ENCODE measurements at regions not wholly inside any gene's neighbourhood (a gene's known extent, or its start where the extent isn't known, plus 50 kb on each side); places are given as distances from the start of the nearest gene placed in this dataset.

DNA sequence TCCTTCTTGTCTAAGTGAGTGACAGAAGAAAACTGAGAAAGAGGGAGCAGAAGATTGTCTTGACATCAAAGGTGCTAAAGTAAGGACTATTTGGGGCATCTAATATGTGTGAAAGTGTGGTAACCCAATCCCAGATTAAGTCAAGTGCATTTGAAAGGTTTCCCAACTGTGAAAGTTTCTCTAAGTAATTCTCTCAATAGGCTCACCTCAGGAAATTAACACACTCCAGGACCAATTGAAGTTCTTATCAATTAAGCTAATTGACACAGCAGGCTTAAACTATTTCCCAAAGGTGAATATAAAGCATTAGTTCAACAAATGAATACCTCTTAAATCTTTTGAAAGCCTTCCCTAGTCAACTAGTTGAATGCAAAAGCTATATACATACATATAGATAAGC, 212.8 kb upstream of the FUT9 start:
- in situ Hi-C loops (cut with MboI; ENCODE audit: low pct_unique_long_range_greater_than_20kb, low sequenced_read_pairs, unreplicated experiment) = no loop called here
- TF ChIP-seq, protein P1, sequence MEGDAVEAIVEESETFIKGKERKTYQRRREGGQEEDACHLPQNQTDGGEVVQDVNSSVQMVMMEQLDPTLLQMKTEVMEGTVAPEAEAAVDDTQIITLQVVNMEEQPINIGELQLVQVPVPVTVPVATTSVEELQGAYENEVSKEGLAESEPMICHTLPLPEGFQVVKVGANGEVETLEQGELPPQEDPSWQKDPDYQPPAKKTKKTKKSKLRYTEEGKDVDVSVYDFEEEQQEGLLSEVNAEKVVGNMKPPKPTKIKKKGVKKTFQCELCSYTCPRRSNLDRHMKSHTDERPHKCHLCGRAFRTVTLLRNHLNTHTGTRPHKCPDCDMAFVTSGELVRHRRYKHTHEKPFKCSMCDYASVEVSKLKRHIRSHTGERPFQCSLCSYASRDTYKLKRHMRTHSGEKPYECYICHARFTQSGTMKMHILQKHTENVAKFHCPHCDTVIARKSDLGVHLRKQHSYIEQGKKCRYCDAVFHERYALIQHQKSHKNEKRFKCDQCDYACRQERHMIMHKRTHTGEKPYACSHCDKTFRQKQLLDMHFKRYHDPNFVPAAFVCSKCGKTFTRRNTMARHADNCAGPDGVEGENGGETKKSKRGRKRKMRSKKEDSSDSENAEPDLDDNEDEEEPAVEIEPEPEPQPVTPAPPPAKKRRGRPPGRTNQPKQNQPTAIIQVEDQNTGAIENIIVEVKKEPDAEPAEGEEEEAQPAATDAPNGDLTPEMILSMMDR (IDR thresholded peaks at IDR 0.05; ENCODE audit: extremely low read depth, insufficient read depth, missing control alignments) = no peak
- DNase-seq (ENCODE audit: low spot score) = no peak

DNA sequence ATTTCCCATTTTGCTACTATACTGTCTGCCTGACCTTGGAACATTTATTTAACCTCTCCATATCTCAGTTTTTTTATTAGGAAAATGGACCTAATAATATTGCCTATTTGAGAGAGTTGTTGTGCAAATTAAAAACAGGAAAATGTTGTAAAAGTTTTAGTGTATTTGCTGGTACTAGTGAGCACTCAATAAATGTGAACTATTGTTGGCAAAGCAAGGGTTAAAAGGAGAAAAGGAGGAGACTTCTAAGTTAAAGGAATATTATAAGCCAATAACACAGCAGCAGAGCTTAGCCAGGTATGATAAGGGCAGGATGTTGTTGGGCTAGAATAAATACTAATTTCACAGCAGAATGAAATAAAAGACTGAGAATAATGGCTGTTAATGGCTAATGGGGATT, 211.9 kb upstream of the FUT9 start:
- TF ChIP-seq, protein P1 (IDR thresholded peaks at IDR 0.05; ENCODE audit: extremely low read depth, insufficient read depth, missing control alignments) = no peak
- in situ Hi-C loops (cut with MboI; ENCODE audit: low pct_unique_long_range_greater_than_20kb, low sequenced_read_pairs, unreplicated experiment) = no loop called here
- DNase-seq (ENCODE audit: low spot score) = no peak

DNA sequence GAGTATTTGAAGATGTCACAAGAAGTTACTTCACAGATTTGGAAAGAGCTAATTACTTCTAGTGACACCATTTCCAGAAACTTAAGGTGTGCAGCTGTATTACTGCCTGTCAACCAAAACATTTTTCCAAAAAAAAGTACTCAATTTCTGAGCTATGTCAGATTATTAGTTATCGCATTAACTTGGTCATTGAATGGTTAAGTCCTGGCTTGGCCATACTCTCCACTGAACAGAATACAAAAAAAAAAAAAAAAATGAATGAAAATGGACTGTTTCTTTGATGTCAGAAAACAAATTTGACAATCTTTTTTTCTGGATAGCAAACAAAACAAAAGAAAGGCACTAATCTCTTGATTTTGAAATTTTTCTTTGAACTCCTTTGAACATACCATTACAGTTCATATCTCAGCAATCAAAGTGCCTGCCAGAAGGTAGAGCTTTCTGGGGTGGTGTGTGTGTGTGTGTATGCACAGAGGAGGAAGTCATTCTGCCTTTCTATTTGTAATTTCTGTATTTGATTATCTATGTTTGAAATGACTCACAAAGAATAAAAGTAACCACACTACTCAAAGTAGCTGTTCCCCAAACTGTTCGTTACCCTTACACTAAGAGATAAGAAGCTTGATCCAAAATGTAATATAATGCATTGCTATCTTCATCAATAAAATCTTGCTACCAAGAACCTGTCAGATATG, 210.8 kb upstream of the FUT9 start:
- peak; percentile 9 for DNase-seq (ENCODE audit: low spot score)
- in situ Hi-C loops (cut with MboI; ENCODE audit: low pct_unique_long_range_greater_than_20kb, low sequenced_read_pairs, unreplicated experiment) = no loop called here
- TF ChIP-seq, protein P1 (IDR thresholded peaks at IDR 0.05; ENCODE audit: extremely low read depth, insufficient read depth, missing control alignments) = no peak

DNA sequence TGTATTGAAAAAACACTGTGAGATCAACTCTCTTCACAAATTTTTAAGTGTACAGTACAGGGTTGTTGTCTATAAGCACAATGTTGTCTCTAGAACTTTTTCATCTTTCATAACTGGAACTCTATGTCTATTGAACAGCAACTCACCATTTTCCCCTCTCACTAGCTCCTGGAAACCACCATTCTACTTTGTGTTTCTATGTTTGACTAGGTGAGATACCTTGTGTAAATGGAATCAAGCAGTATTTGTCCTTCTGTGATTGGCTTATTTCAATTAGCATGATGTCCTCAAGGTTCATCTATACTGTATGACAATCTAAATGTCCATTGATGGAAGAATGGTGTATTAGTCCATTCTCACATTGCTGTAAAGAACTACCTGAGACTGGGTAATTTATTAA, 210.1 kb upstream of the FUT9 start:
- TF ChIP-seq, protein P1 (IDR thresholded peaks at IDR 0.05; ENCODE audit: extremely low read depth, insufficient read depth, missing control alignments) = no peak
- in situ Hi-C loops (cut with MboI; ENCODE audit: low pct_unique_long_range_greater_than_20kb, low sequenced_read_pairs, unreplicated experiment) = no loop called here
- no peak for DNase-seq (ENCODE audit: low spot score)

DNA sequence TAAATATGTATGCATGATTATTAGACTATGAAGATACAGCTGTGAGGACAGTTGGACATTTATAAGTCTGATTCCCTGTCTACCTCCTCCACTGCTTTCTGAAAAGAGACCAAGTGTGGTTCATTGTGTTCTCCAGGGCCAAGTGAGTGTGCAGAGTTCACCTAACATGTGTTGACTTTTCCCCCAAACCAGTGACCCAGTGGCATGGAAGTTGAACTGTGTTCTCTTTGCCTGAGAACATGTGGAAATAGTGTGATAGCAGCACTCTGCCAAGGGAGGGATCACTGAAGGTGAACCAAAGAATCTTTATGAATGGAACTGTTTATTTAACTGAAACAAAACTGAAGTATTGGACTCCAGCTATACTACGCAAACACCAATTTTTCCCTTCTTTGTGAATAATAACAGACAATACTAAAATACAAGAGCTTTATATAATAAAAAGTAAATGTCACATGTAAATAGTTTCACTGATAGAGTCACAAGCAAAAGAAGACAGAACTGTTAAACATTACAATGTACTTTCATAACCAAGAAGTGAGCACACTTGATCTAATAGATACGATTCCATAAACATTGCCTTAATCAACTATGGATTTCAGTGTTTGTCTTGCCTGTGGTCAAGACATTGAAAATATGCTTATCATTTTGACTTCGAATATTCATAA, 200.3 kb upstream of the FUT9 start:
- DNase-seq (ENCODE audit: low spot score) = no peak
- TF ChIP-seq, protein P1 (IDR thresholded peaks at IDR 0.05; ENCODE audit: extremely low read depth, insufficient read depth, missing control alignments) = no peak
- in situ Hi-C loops (cut with MboI; ENCODE audit: low pct_unique_long_range_greater_than_20kb, low sequenced_read_pairs, unreplicated experiment) = no loop called here

DNA sequence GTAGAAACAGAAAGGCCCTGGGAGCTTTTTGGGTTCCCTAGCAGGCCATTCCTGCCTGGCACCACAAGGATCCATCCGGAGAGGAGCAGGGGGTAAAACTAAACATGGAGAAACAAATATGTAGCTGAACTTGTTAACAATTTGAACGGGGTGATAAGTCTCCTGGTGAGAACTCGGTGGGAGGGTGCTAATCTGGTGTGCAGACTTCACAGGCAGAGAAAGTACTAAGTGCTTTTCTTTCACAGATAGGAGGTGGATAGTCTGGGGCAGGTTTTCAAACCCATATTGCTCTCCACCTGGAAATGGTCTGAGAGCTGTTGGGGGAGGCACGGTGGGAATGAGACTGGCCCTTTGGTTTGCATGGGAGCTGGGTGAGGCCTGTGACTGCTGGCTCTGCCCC, 196.3 kb upstream of the FUT9 start:
- TF ChIP-seq, protein P1 (IDR thresholded peaks at IDR 0.05; ENCODE audit: extremely low read depth, insufficient read depth, missing control alignments) = no peak
- in situ Hi-C loops (cut with MboI; ENCODE audit: low pct_unique_long_range_greater_than_20kb, low sequenced_read_pairs, unreplicated experiment) = no loop called here

More for the DNA sequence above, 196.3 kb upstream of the FUT9 start:
- DNase-seq (ENCODE audit: low spot score) = no peak
